ENCODE measurements at regions not wholly inside any gene's neighbourhood (a gene's known extent, or its start where the extent isn't known, plus 50 kb on each side); places are given as distances from the start of the nearest gene placed in this dataset.

GRCh38 chr11:130642994-130643393 lies 194.5 kb downstream of the ADAMTS15 start:
- no peak overlapping the region for H3K9ac ChIP-seq (ENCODE audit: extremely low read depth, insufficient read length, low read length)
- H3K9me3 ChIP-seq (ENCODE audit: control insufficient read depth, low read depth, low read length): no peaks in the 10 kb centered on the region
- no peak overlapping the region for H3K23ac ChIP-seq (ENCODE audit: insufficient read length, low read depth, low read length)
- H3K79me2 ChIP-seq (ENCODE audit: insufficient read depth, low read length): no peaks in the 10 kb centered on the region
- H3K79me1 ChIP-seq (ENCODE audit: insufficient read depth, low read depth, low read length, poor library complexity, severe bottlenecking): no peaks in the 10 kb centered on the region
- DNase-seq: no peak
- no peaks in the 10 kb centered on the region for H3K36me3 Mint-ChIP-seq (ENCODE audit: insufficient read depth in 1 of 3, low read depth in 3 of 3)
- no peak overlapping the region for H4K5ac ChIP-seq (ENCODE audit: insufficient read length, low read depth, low read length)
- no peaks in the 10 kb centered on the region for H3K9me3 Mint-ChIP-seq
- H3K14ac ChIP-seq (ENCODE audit: insufficient read depth, low read length): no peak overlapping the region; the same call in 1 of the 2 replicates
- no peak overlapping the region for H3K27ac ChIP-seq (ENCODE audit: insufficient read length, low read depth, low read length)
- no peak overlapping the region for H2BK20ac ChIP-seq (ENCODE audit: low read depth, low read length, poor library complexity, severe bottlenecking)
- no peaks in the 10 kb centered on the region for H4K20me1 ChIP-seq (ENCODE audit: control insufficient read depth, insufficient read depth, insufficient read length)
- no peak overlapping the region for H2BK5ac ChIP-seq (ENCODE audit: insufficient read length, low read length)
- TF ChIP-seq CTCF (conservative IDR thresholded peaks at IDR 0.05): no peak
- no peak overlapping the region for H3T11ph ChIP-seq (ENCODE audit: low read length)
- H3K27me3 Mint-ChIP-seq (ENCODE audit: low read depth): peaks cover 3% of the 10 kb centered on the region
- no peak overlapping the region for H3K56ac ChIP-seq (ENCODE audit: insufficient read length, low read depth, low read length)
- H3K4me2 ChIP-seq (ENCODE audit: insufficient read depth, insufficient read length, low read length): no peak overlapping the region
- no peak overlapping the region; a peak in 1 of 5 replicates for H3K4me3 Mint-ChIP-seq
- no peaks in the 10 kb centered on the region for H3K4me1 ChIP-seq (ENCODE audit: insufficient read depth, low read length)
- H4K8ac ChIP-seq (replicated peaks; ENCODE audit: insufficient read length, low read depth, low read length): no peak overlapping the region
- H3K4me1 Mint-ChIP-seq: peaks cover 9 to 11% of the 10 kb centered on the region in 2 experiments
- no peak overlapping the region for H2AFZ ChIP-seq (ENCODE audit: low read length)
- H2BK15ac ChIP-seq (ENCODE audit: low read depth, low read length): no peak overlapping the region
- H4K91ac ChIP-seq (ENCODE audit: insufficient read length, low read depth, low read length): no peak overlapping the region
- no peak overlapping the region for H3K4ac ChIP-seq (ENCODE audit: low read depth, low read length)
- H2BK12ac ChIP-seq (ENCODE audit: insufficient read length, low read depth, low read length): no peak overlapping the region
- no CpG with 5 or more reads among the region's 1 CpG for WGBS (ENCODE audit: extremely low coverage, insufficient read length, low lambda C conversion rate)
- H2BK120ac ChIP-seq (ENCODE audit: low read depth, low read length, poor library complexity, severe bottlenecking): no peak overlapping the region
- H3K27me3 ChIP-seq (ENCODE audit: insufficient read depth, low read length): no peaks in the 10 kb centered on the region
- H3K27ac Mint-ChIP-seq: no peak overlapping the region
- no peak overlapping the region for H2AK5ac ChIP-seq (ENCODE audit: insufficient read length, low read length)
- no peaks in the 10 kb centered on the region for H3K23me2 ChIP-seq (ENCODE audit: insufficient read length, low read depth, low read length, poor library complexity, severe bottlenecking)
- H3K18ac ChIP-seq (ENCODE audit: insufficient read length, low read depth, low read length): no peak overlapping the region

All from H9 (cell line).